SK-N-SH (cell line): ENCODE measurements at regions not wholly inside any gene's neighbourhood (a gene's known extent, or its start where the extent isn't known, plus 50 kb on each side); places are given as distances from the start of the nearest gene placed in this dataset.
A peak's percentile ranks its signal among the peaks of the same experiment; 100 is the strongest.

ENCODE experiments used
- CTCF ChIA-PET: fragments of 300-600, 350-600 bp; formaldehyde crosslinking; extraction: SDS; loops from one replicate; lab custom pipeline; 2021; lab: Yijun Ruan, JAX
- POLR2A ChIA-PET: fragments of 350-600 bp; sonication (Branson Sonifier 250); formaldehyde crosslinking; extraction: SDS; loops from one replicate; lab custom pipeline; 2020; ENCODE audit warnings: antibody characterized with exemption, inconsistent platforms; lab: Yijun Ruan, JAX
- DNase-seq: peaks from one replicate; pipeline ENCODE4 v3.0.0; 2012
- H2AFZ ChIP-seq: fragments of 200-600 bp; sonication (generic); 2 replicates; pipeline ENCODE4 v1.8.1; 2016; ENCODE audit warnings: antibody characterized with exemption, mild to moderate bottlenecking, low read depth
- H3F3A ChIP-seq: fragments of 200-600 bp; sonication (generic); replicated peaks from 2 replicates; pipeline ENCODE3; 2016; ENCODE audit warnings: antibody characterized with exemption, mild to moderate bottlenecking; ENCODE audit not compliant: insufficient read depth
- H3K27ac ChIP-seq, 2 experiments: fragments of 200-500 bp in 1 of 2; fragments of 200-600 bp in 1 of 2; sonication (Bioruptor generic) in 1 of 2; sonication (generic), shearing (Covaris generic) in 1 of 2; 2 replicates each; pipeline versions ENCODE4 v1.5.1 to v1.6.1; 2014 to 2016; ENCODE audit warnings: low read depth in 2 of 2, inconsistent platforms in 1 of 2, low read length in 1 of 2, mild to moderate bottlenecking in 1 of 2, mixed read lengths in 1 of 2
- H3K27me3 ChIP-seq: fragments of 200-600 bp; sonication (generic), shearing (Covaris generic); 2 replicates; pipeline ENCODE4 v1.6.1; 2016; ENCODE audit warnings: mixed run types; ENCODE audit not compliant: insufficient read depth
- H3K36me3 ChIP-seq, 2 experiments: fragments of 200-500 bp in 1 of 2; fragments of 200-600 bp in 1 of 2; sonication (Bioruptor generic) in 1 of 2; sonication (generic) in 1 of 2; replicated peaks in 1 of 2; 2 replicates each; pipeline versions ENCODE3 to v1.5.1; 2014 to 2016; ENCODE audit warnings: low read length in 1 of 2, mild to moderate bottlenecking in 1 of 2; ENCODE audit not compliant: insufficient read depth in 2 of 2, control insufficient read depth in 1 of 2
- H3K4me1 ChIP-seq, 2 experiments: fragments of 200-500 bp in 1 of 2; fragments of 200-600 bp in 1 of 2; sonication (Bioruptor generic) in 1 of 2; sonication (generic), shearing (Covaris generic) in 1 of 2; 2 replicates each; pipeline versions ENCODE4 v1.5.1 to v1.6.1; 2014 to 2016; ENCODE audit warnings: low read depth in 1 of 2, low read length in 1 of 2, mixed run types in 1 of 2; ENCODE audit not compliant: insufficient read depth in 2 of 2, control insufficient read depth in 1 of 2
- H3K4me2 ChIP-seq: fragments of 200-600 bp; sonication (generic), shearing (Covaris generic); 2 replicates; pipeline ENCODE4 v1.6.1; 2017; ENCODE audit warnings: mixed run types
- H3K4me3 ChIP-seq, 2 experiments: fragments of 200-500 bp in 1 of 2; fragments of 200-600 bp in 1 of 2; sonication (Bioruptor generic) in 1 of 2; sonication (generic), shearing (Covaris generic) in 1 of 2; 2 replicates each; pipeline versions ENCODE4 v1.5.1 to v1.8.1; 2014 to 2016; ENCODE audit warnings: low read depth in 2 of 2, inconsistent platforms in 1 of 2, low read length in 1 of 2, mild to moderate bottlenecking in 1 of 2, mixed read lengths in 1 of 2, moderate library complexity in 1 of 2
- H3K79me2 ChIP-seq: fragments of 200-600 bp; sonication (generic); 2 replicates; pipeline ENCODE4 v1.8.1; 2017; ENCODE audit warnings: mild to moderate bottlenecking; ENCODE audit not compliant: insufficient read depth
- H3K9ac ChIP-seq: fragments of 200-600 bp; sonication (generic); 2 replicates; pipeline ENCODE4 v1.6.1; 2017; ENCODE audit warnings: mixed run types
- H3K9me2 ChIP-seq: fragments of 200-600 bp; sonication (generic); 2 replicates; pipeline ENCODE4 v1.6.1; 2017; ENCODE audit warnings: mixed run types
- H3K9me3 ChIP-seq: fragments of 200-600 bp; sonication (generic); 2 replicates; pipeline ENCODE4 v1.6.1; 2017; ENCODE audit warnings: mixed run types, mild to moderate bottlenecking, moderate library complexity
- H4K20me1 ChIP-seq: fragments of 200-600 bp; sonication (generic); 2 replicates; pipeline ENCODE4 v1.6.1; 2017; ENCODE audit warnings: mild to moderate bottlenecking, mixed run types; ENCODE audit not compliant: insufficient read depth
- FOXM1 ChIP-seq: IDR thresholded peaks from 2 replicates; pipeline ENCODE4 v1.4.0; 2012; ENCODE audit warnings: low read depth, mild to moderate bottlenecking
- MAX ChIP-seq: IDR thresholded peaks from 2 replicates; pipeline ENCODE4 v1.4.0; 2012; ENCODE audit warnings: low read depth
- NRF1 ChIP-seq: IDR thresholded peaks from 2 replicates; pipeline ENCODE4 v1.6.1; 2012; ENCODE audit warnings: low read depth, mild to moderate bottlenecking, low read length
- PBX3 ChIP-seq: IDR thresholded peaks from 2 replicates; pipeline ENCODE4; 2012
- REST ChIP-seq: IDR thresholded peaks from 2 replicates; pipeline ENCODE4 v1.6.1; 2012; ENCODE audit warnings: mild to moderate bottlenecking, low read depth, low read length, moderate library complexity
- RXRA ChIP-seq: IDR thresholded peaks from 2 replicates; pipeline ENCODE4 v1.4.0; 2012; ENCODE audit warnings: low read depth, mild to moderate bottlenecking, borderline replicate concordance
- SIN3A ChIP-seq: IDR thresholded peaks from 2 replicates; pipeline ENCODE4 v1.6.1; 2012; ENCODE audit warnings: low read depth, mild to moderate bottlenecking, low read length, moderate library complexity, borderline replicate concordance
- SMC3 ChIP-seq: IDR thresholded peaks from 2 replicates; pipeline ENCODE4 v1.6.1; 2012; ENCODE audit warnings: low read depth, low read length, improper control_type of control experiment
- USF1 ChIP-seq: IDR thresholded peaks from 2 replicates; pipeline ENCODE4 v1.4.0; 2012; ENCODE audit warnings: low read depth, borderline replicate concordance
- YY1 ChIP-seq: IDR thresholded peaks from 2 replicates; pipeline ENCODE4 v1.4.0; 2012; ENCODE audit warnings: low read depth, mild to moderate bottlenecking
- WGBS: methylation state at CpG from one replicate; pipeline ENCODE4 v1.1.6; 2017; ENCODE audit warnings: low lambda C conversion rate; 5-methylcytosine and 5-hydroxymethylcytosine counted together

- Histone ChIP-seq H2AFZ (no peak overlapping the region), H3K9me3 (no peaks in the 10 kb centered on the region), H3K9me2 (no peaks in the 10 kb centered on the region), H3K36me3 (no peaks in the 10 kb centered on the region), H4K20me1 (no peaks in the 10 kb centered on the region), H3K4me3 (no peak overlapping the region), H3K4me2 (no peak overlapping the region), H3K27me3 (no peaks in the 10 kb centered on the region), H3K79me2 (no peaks in the 10 kb centered on the region), H3F3A (peaks cover 10% of the 10 kb centered on the region), H3K27ac (peak overlapping the region in 1 of 2 experiments; percentile 94; a peak in 2 of 4 replicates), H3K9ac (no peak overlapping the region), H3K4me1 (peaks cover 7 to 16% of the 10 kb centered on the region in 2 experiments; a peak in 3 of 4 replicates)
- WGBS, result 83% methylated on average over 1 of the region's 1 CpG
- ChIA-PET CTCF (no interaction called here), POLR2A (no interaction called here)
- DNase-seq, result no peak
- TF ChIP-seq RXRA (no peak), PBX3 (0 out of 2 replicates have a peak, but pooled peaks have one; percentile 15)
- TF ChIP-seq, all 33 proteins: peak for 1
These were observed 811.6 kb upstream of the ZNF608 start for GRCh38 chr5:125558016-125558415.

GRCh38 chr5:125558466-125558865 lies 812.0 kb upstream of the ZNF608 start:
- Histone ChIP-seq H4K20me1 (no peaks in the 10 kb centered on the region), H3K27ac (peak overlapping the region in 1 of 2 experiments; percentile 94; a peak in 3 of 4 replicates), H3K4me3 (no peak overlapping the region), H3F3A (peaks cover 10% of the 10 kb centered on the region), H3K9me3 (no peaks in the 10 kb centered on the region), H3K36me3 (no peaks in the 10 kb centered on the region), H3K9me2 (no peaks in the 10 kb centered on the region), H3K9ac (no peak overlapping the region), H3K27me3 (no peaks in the 10 kb centered on the region), H2AFZ (no peak overlapping the region), H3K4me1 (peaks cover 7 to 16% of the 10 kb centered on the region in 2 experiments; a peak in 3 of 4 replicates), H3K4me2 (peak overlapping the region; percentile 22; the same call in 1 of the 2 replicates), H3K79me2 (no peaks in the 10 kb centered on the region)
- ChIA-PET POLR2A (interaction anchor here (1.3 kb wide), 1 partner anchor 73 kb away, joined by 8 read pairs; no protein-coding TSS in a partner anchor), CTCF (interaction anchor here (1.1 kb wide), 2 partner anchors 63 to 138 kb away, joined by 3 read pairs; no protein-coding TSS in a partner anchor)
- WGBS, result 83% methylated on average over 3 of the region's 3 CpGs
- TF ChIP-seq SIN3A, result no peak
- no peak for TF ChIP-seq YY1
- TF ChIP-seq PBX3, result no peak
- TF ChIP-seq MAX, result no peak
- TF ChIP-seq FOXM1, result no peak
- no peak for TF ChIP-seq USF1
- no peak for TF ChIP-seq NRF1
- no peak for TF ChIP-seq REST
- no peak for TF ChIP-seq SMC3
- DNase-seq, result no peak
